Effector memory CD4-positive, alpha-beta T cell (primary cell): ENCODE measurements at regions not wholly inside any gene's neighbourhood (a gene's known extent, or its start where the extent isn't known, plus 50 kb on each side); places are given as distances from the start of the nearest gene placed in this dataset.

Experiments
- DNase-seq, 3 donors: peaks; one replicate each; pipeline ENCODE4 v3.0.0-alpha.2; 2020
- H3K27ac ChIP-seq: 2 replicates; pipeline ENCODE4 v1.7.0; 2013; ENCODE audit warnings: mild to moderate bottlenecking, low read length, moderate library complexity; ENCODE audit not compliant: insufficient read depth, poor library complexity, severe bottlenecking
- H3K27me3 ChIP-seq: replicated peaks from 2 replicates; pipeline ENCODE4 v1.7.0; 2013; ENCODE audit warnings: mild to moderate bottlenecking, low read length; ENCODE audit not compliant: insufficient read depth, control insufficient read depth, poor library complexity, severe bottlenecking
- H3K36me3 ChIP-seq: 2 replicates; pipeline ENCODE4 v1.7.0; 2013; ENCODE audit warnings: mild to moderate bottlenecking, low read length, moderate library complexity; ENCODE audit not compliant: control insufficient read depth, insufficient read depth
- H3K4me1 ChIP-seq: 2 replicates; pipeline ENCODE4 v1.7.0; 2013; ENCODE audit warnings: low read length, mild to moderate bottlenecking; ENCODE audit not compliant: control insufficient read depth, insufficient read depth, poor library complexity, severe bottlenecking
- H3K4me3 ChIP-seq: 2 replicates; pipeline ENCODE4 v1.7.0; 2013; ENCODE audit warnings: low read length, low read depth, mild to moderate bottlenecking; ENCODE audit not compliant: insufficient read depth, poor library complexity, severe bottlenecking
- H3K9me3 ChIP-seq: 2 replicates; pipeline ENCODE4 v1.7.0; 2013; ENCODE audit warnings: mild to moderate bottlenecking, low read length, moderate library complexity; ENCODE audit not compliant: control insufficient read depth

GRCh38 chr2:236712961-236713673, 143.5 kb downstream of the ACKR3 start:
- Histone ChIP-seq H3K27ac (no peak overlapping the region), H3K9me3 (no peaks in the 10 kb centered on the region), H3K36me3 (no peaks in the 10 kb centered on the region), H3K4me3 (no peak overlapping the region), H3K27me3 (peaks cover 6% of the 10 kb centered on the region), H3K4me1 (no peaks in the 10 kb centered on the region)
- DNase-seq = no peak

DNA sequence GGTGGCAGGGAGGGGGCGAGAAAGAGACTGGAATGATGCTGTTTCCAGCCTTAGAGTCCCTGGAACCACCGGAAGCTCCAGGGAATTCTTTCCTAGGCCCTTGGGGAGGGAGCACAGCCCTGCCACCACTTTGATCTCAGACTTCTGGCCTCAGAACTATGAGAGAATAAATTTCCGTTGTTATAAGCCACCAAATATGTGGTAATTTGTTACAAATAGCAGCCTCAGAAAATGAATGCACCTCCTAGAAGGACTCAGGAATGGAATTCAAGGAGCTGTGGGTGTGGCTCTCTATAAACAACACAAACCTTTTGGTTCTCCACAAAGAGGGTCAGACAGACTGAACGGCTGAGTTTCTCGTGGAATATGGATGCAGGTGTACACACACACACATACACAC, 144.5 kb downstream of the ACKR3 start:
- no peak overlapping the region for H3K4me3 ChIP-seq
- DNase-seq = no peak
- no peaks in the 10 kb centered on the region for H3K36me3 ChIP-seq
- no peak overlapping the region for H3K27ac ChIP-seq
- no peaks in the 10 kb centered on the region for H3K4me1 ChIP-seq
- no peaks in the 10 kb centered on the region for H3K9me3 ChIP-seq
- H3K27me3 ChIP-seq = peaks cover 6% of the 10 kb centered on the region

GRCh38 chr2:236715077-236715476, 145.5 kb downstream of the ACKR3 start:
- no peaks in the 10 kb centered on the region for H3K9me3 ChIP-seq
- no peaks in the 10 kb centered on the region for H3K36me3 ChIP-seq
- no peak for DNase-seq
- no peak overlapping the region for H3K27ac ChIP-seq
- H3K4me1 ChIP-seq = no peaks in the 10 kb centered on the region
- H3K27me3 ChIP-seq = peaks cover 6% of the 10 kb centered on the region
- no peak overlapping the region for H3K4me3 ChIP-seq

DNA sequence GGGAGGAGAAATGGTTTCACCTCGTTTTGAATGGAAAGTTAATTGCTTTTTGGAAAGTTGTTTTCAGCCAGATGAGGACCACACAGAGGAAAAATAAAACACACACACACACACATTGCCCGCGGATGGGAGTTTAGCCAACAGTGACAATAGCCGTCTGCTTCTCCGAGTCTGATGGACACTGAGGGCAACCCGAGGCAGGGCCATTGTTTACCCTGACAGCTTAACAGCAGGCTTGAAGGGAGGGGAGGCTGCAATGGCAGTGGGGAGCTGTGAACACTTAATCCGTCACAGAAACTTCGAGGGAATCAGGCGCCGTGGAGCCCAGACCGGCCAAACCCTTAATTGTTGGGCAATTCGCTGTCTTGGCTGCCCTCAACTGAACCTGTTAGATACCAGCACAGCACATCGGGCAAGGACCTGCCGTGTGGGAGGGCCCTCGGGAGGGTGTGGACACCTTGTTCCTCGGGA, 145.9 kb downstream of the ACKR3 start:
- Histone ChIP-seq H3K4me3 (no peak overlapping the region), H3K27me3 (peaks cover 6% of the 10 kb centered on the region), H3K9me3 (no peaks in the 10 kb centered on the region), H3K4me1 (no peaks in the 10 kb centered on the region), H3K27ac (no peak overlapping the region), H3K36me3 (no peaks in the 10 kb centered on the region)
- DNase-seq = no peak

DNA sequence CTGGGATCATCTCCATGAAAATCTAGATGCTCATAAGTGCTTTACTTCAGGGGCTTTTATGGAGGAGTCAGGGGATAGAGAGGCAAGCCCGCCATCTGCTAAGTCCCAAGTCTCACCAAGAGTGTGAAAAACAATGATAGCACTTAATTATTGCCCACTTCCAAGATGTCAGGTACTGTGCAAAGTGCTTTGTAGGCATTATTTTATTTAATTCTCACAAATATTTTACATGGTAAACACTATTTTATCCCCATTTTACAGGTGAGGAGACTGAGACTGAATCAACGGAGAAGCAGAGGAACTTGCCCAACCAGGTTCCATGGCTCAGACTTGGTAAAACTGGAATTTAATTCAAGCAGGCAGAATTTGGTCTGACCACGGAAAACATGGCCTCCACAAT, 147.5 kb downstream of the ACKR3 start:
- no peaks in the 10 kb centered on the region for H3K4me1 ChIP-seq
- H3K27ac ChIP-seq = no peak overlapping the region
- no peak overlapping the region for H3K4me3 ChIP-seq
- no peaks in the 10 kb centered on the region for H3K36me3 ChIP-seq
- peaks cover 6% of the 10 kb centered on the region for H3K27me3 ChIP-seq
- DNase-seq = no peak
- no peaks in the 10 kb centered on the region for H3K9me3 ChIP-seq

- Histone ChIP-seq H3K27ac (no peak overlapping the region), H3K4me1 (no peaks in the 10 kb centered on the region), H3K9me3 (no peaks in the 10 kb centered on the region), H3K4me3 (no peak overlapping the region), H3K36me3 (no peaks in the 10 kb centered on the region), H3K27me3 (peaks cover 6% of the 10 kb centered on the region)
- no peak for DNase-seq
Observed at GRCh38 chr2:236717729-236718128, 148.1 kb downstream of the ACKR3 start.

GRCh38 chr2:236718207-236718992, 148.8 kb downstream of the ACKR3 start:
- H3K9me3 ChIP-seq = no peaks in the 10 kb centered on the region
- no peak for DNase-seq
- no peak overlapping the region for H3K27ac ChIP-seq
- peaks cover 6% of the 10 kb centered on the region for H3K27me3 ChIP-seq
- H3K36me3 ChIP-seq = no peaks in the 10 kb centered on the region
- H3K4me1 ChIP-seq = no peaks in the 10 kb centered on the region
- no peak overlapping the region for H3K4me3 ChIP-seq

- H3K36me3 ChIP-seq = no peaks in the 10 kb centered on the region
- H3K27me3 ChIP-seq = peaks cover 6% of the 10 kb centered on the region
- H3K9me3 ChIP-seq = no peaks in the 10 kb centered on the region
- H3K4me3 ChIP-seq = no peak overlapping the region
- no peaks in the 10 kb centered on the region for H3K4me1 ChIP-seq
- no peak overlapping the region for H3K27ac ChIP-seq
- no peak for DNase-seq
Observed at GRCh38 chr2:236719192-236719635, 149.6 kb downstream of the ACKR3 start.

GRCh38 chr2:236720974-236721540, 151.4 kb downstream of the ACKR3 start:
- H3K27ac ChIP-seq = no peak overlapping the region
- H3K4me3 ChIP-seq = no peak overlapping the region
- peaks cover 6% of the 10 kb centered on the region for H3K27me3 ChIP-seq
- no peak for DNase-seq
- H3K36me3 ChIP-seq = no peaks in the 10 kb centered on the region
- no peaks in the 10 kb centered on the region for H3K9me3 ChIP-seq
- H3K4me1 ChIP-seq = no peaks in the 10 kb centered on the region

DNA sequence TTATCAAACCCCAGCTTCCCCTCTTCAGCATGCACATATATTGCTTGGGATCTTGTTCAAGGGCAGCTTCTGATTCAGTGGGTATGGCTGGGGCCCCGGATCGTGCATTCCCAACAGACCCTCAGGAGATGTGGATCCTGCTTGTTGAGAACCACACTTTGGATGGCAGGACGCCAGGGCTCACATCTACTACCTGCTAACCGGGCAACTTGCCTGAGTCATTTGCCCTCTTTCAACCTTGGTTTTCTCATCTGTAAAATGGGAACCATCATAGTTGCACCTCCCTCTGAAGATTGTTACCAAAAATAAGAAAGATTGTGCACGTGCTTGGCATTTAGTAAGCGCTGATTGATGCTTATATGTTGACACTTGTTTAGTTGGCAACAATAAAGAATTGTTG, 154.6 kb downstream of the ACKR3 start:
- H3K4me3 ChIP-seq = no peak overlapping the region
- DNase-seq = no peak
- H3K9me3 ChIP-seq = no peaks in the 10 kb centered on the region
- H3K27ac ChIP-seq = no peak overlapping the region
- no peaks in the 10 kb centered on the region for H3K27me3 ChIP-seq
- no peaks in the 10 kb centered on the region for H3K4me1 ChIP-seq
- H3K36me3 ChIP-seq = no peaks in the 10 kb centered on the region
